B cell (primary cell): ENCODE measurements at regions not wholly inside any gene's neighbourhood (a gene's known extent, or its start where the extent isn't known, plus 50 kb on each side); places are given as distances from the start of the nearest gene placed in this dataset.

ENCODE experiments used
- ATAC-seq: fragments of 200-7000 bp; cut with Tn5 transposase; one replicate; pipeline ENCODE4 v1.10.0; 2021; ENCODE audit warnings: low read depth, mild to moderate bottlenecking, moderate number of reproducible peaks, moderate library complexity
- CTCF ChIA-PET: fragments of 350-600 bp; sonication (Branson Sonifier 250); formaldehyde crosslinking; loops from one replicate; lab custom pipeline; 2021; ENCODE audit warnings: antibody characterized with exemption, inconsistent platforms; lab: Charles Lee
- POLR2A ChIA-PET: fragments of 350-600 bp; sonication (Branson Sonifier 250); formaldehyde crosslinking; loops from one replicate; lab custom pipeline; 2021; ENCODE audit warnings: antibody characterized with exemption; lab: Charles Lee
- DNase-seq: peaks from one replicate; pipeline ENCODE4 v3.0.0; 2013
- H2AFZ ChIP-seq: 2 replicates; pipeline ENCODE4 v1.6.1; 2012; ENCODE audit warnings: mild to moderate bottlenecking, low read depth, low read length; ENCODE audit not compliant: insufficient read depth, poor library complexity, severe bottlenecking
- H3K27ac ChIP-seq, 2 donors: 1 replicate in 1 of 2; 2 replicates in 1 of 2; pipeline ENCODE4 v1.5.1; 2012 to 2013; ENCODE audit warnings: low read length in 2 of 2, mild to moderate bottlenecking in 2 of 2, moderate library complexity in 1 of 2
- H3K27me3 ChIP-seq, 4 experiments: fragments of 200-600 bp in 1 of 4; sonication (generic) in 1 of 4; replicated peaks in 1 of 4; 1 replicate in 2 of 4; 2 replicates in 2 of 4; pipeline versions ENCODE4 v1.6.1 to v1.7.0; 2013 to 2016; ENCODE audit warnings: low read length in 3 of 4, mild to moderate bottlenecking in 2 of 4, mixed read lengths in 1 of 4, moderate library complexity in 1 of 4; ENCODE audit not compliant: insufficient read depth in 4 of 4, control insufficient read depth in 3 of 4; ENCODE audit errors: control extremely low read depth in 1 of 4
- H3K36me3 ChIP-seq, 2 experiments: replicated peaks in 1 of 2; 1 replicate in 1 of 2; 2 replicates in 1 of 2; pipeline versions ENCODE4 v1.6.1 to v1.7.1; 2013; ENCODE audit warnings: low read length in 1 of 2; ENCODE audit not compliant: insufficient read depth in 2 of 2, control insufficient read depth in 1 of 2; ENCODE audit errors: control extremely low read depth in 1 of 2, extremely low read depth in 1 of 2
- H3K4me1 ChIP-seq, 2 donors: fragments of 200-600 bp in 1 of 2; sonication (generic) in 1 of 2; 1 replicate in 1 of 2; 2 replicates in 1 of 2; pipeline versions ENCODE4 v1.5.1 to v1.6.1; 2013 to 2017; ENCODE audit warnings: low read length in 2 of 2; ENCODE audit not compliant: control insufficient read depth in 2 of 2, insufficient read depth in 2 of 2
- H3K4me2 ChIP-seq: replicated peaks from 2 replicates; pipeline ENCODE3; 2012; ENCODE audit warnings: mild to moderate bottlenecking, low read depth, low read length; ENCODE audit not compliant: poor library complexity, severe bottlenecking
- H3K4me3 ChIP-seq, 5 experiments: fragments of 200-600 bp in 1 of 5; sonication (generic) in 1 of 5; 1 replicate in 3 of 5; 2 replicates in 2 of 5; pipeline versions ENCODE4 v1.5.1 to v1.7.0; 2011 to 2016; ENCODE audit warnings: low read length in 4 of 5, mild to moderate bottlenecking in 4 of 5, low read depth in 2 of 5, control low read depth in 1 of 5, moderate library complexity in 1 of 5; ENCODE audit not compliant: insufficient read depth in 1 of 5; ENCODE audit errors: control extremely low read depth in 1 of 5, extremely low read depth in 1 of 5
- H3K79me2 ChIP-seq: fragments of 200-600 bp; sonication (generic); one replicate; pipeline ENCODE4 v1.6.0; 2016; ENCODE audit warnings: low read length; ENCODE audit not compliant: control insufficient read depth, insufficient read depth
- H3K9ac ChIP-seq: fragments of 200-600 bp; sonication (generic); 2 replicates; pipeline ENCODE4 v1.6.1; 2017; ENCODE audit warnings: mild to moderate bottlenecking, low read length, moderate library complexity
- H3K9me3 ChIP-seq, 3 donors: one replicate each; pipeline versions ENCODE4 v1.6.1 to v1.7.1; 2013; ENCODE audit warnings: low read length in 2 of 3; ENCODE audit not compliant: control insufficient read depth in 2 of 3, insufficient read depth in 1 of 3; ENCODE audit errors: control extremely low read depth in 1 of 3
- H4K20me1 ChIP-seq: 2 replicates; pipeline ENCODE4 v1.6.0; 2012; ENCODE audit warnings: mild to moderate bottlenecking, low read length; ENCODE audit not compliant: insufficient read depth, control insufficient read depth, poor library complexity, severe bottlenecking
- H3K27ac Mint-ChIP-seq: one replicate; pipeline ENCODE4 v1.8.0; 2021; ENCODE audit warnings: mixed read lengths
- H3K27me3 Mint-ChIP-seq: one replicate; pipeline ENCODE4 v1.8.0; 2021; ENCODE audit warnings: mixed read lengths
- H3K4me1 Mint-ChIP-seq: one replicate; pipeline ENCODE4 v1.8.0; 2021; ENCODE audit warnings: mixed read lengths
- H3K4me3 Mint-ChIP-seq: one replicate; pipeline ENCODE4 v1.8.0; 2021; ENCODE audit warnings: mixed read lengths
- H3K9me3 Mint-ChIP-seq: one replicate; pipeline ENCODE4 v1.8.0; 2022; ENCODE audit warnings: mixed read lengths; ENCODE audit not compliant: insufficient read depth
- EZH2 ChIP-seq: IDR thresholded peaks from 2 replicates; pipeline ENCODE4 v1.6.1; 2012; ENCODE audit warnings: borderline replicate concordance, low read depth, mild to moderate bottlenecking, moderate library complexity, low read length; ENCODE audit not compliant: insufficient read depth, poor library complexity, severe bottlenecking
- WGBS: methylation state at CpG from one replicate; pipeline ENCODE4 v1.1.5; 2013; ENCODE audit warnings: missing lambda C conversion rate; ENCODE audit not compliant: insufficient coverage; 5-methylcytosine and 5-hydroxymethylcytosine counted together
- intact Hi-C: fragments of 100-400 bp; cut with micrococcal nuclease; formaldehyde crosslinking; loops from one replicate; pipeline ENCODE4 v1.10.0; 2022
- TF ChIP-seq, protein P1 (sequence below): fragments of 200-600 bp; IDR thresholded peaks from one replicate; pipeline ENCODE4 v1.8.0; 2022; ENCODE audit warnings: antibody characterized with exemption, mild to moderate bottlenecking

DNA sequence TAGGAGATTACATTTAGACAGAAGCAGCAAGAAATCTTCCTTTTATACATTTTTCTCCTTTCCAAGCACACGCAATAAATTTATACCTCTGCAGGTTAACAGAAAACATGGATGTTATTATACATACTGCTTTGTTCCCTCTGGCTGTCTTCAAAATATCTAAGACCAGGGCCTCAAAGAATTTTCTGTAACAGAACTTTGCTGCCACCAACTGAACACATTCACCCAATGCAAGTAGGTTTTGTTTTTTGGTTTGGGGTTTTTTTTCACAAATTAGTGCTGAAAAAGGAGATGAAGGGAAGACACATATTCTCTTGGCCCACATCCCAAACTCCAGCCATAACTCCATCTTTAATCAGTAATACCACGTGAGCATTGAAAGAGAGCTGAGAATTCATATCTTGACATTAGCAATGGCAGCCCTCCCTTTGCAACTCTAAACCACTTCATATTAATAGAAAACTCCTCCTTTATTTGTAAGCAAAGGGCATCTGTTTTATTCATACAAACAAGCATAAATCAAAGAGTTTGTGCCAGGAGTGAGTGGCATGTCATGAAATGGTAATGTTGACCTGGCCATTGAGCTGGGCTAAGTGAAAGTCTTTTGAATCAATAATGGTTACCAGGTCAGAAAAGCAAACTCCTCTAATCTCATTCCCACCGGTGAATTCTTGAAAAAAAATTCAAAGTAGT, 150.8 kb upstream of the FSCB start:
- CTCF ChIA-PET = interaction anchor here (0.5 kb wide), 1 partner anchor 57 kb away, joined by 3 read pairs; no protein-coding TSS in a partner anchor
- H3K4me3 Mint-ChIP-seq = no peak overlapping the region
- no peak for TF ChIP-seq EZH2
- TF ChIP-seq, protein P1, sequence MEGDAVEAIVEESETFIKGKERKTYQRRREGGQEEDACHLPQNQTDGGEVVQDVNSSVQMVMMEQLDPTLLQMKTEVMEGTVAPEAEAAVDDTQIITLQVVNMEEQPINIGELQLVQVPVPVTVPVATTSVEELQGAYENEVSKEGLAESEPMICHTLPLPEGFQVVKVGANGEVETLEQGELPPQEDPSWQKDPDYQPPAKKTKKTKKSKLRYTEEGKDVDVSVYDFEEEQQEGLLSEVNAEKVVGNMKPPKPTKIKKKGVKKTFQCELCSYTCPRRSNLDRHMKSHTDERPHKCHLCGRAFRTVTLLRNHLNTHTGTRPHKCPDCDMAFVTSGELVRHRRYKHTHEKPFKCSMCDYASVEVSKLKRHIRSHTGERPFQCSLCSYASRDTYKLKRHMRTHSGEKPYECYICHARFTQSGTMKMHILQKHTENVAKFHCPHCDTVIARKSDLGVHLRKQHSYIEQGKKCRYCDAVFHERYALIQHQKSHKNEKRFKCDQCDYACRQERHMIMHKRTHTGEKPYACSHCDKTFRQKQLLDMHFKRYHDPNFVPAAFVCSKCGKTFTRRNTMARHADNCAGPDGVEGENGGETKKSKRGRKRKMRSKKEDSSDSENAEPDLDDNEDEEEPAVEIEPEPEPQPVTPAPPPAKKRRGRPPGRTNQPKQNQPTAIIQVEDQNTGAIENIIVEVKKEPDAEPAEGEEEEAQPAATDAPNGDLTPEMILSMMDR = no peak
- H3K27ac ChIP-seq = no peak overlapping the region
- peaks cover 3% of the 10 kb centered on the region for H3K4me1 Mint-ChIP-seq
- H3K4me3 ChIP-seq = no peak overlapping the region
- intact Hi-C loops = no loop called here
- no peak for DNase-seq
- H3K27me3 ChIP-seq = no peaks in the 10 kb centered on the region
- no peaks in the 10 kb centered on the region for H3K79me2 ChIP-seq
- no peak overlapping the region for H3K9ac ChIP-seq
- H4K20me1 ChIP-seq = no peaks in the 10 kb centered on the region
- H3K9me3 ChIP-seq = no peaks in the 10 kb centered on the region
- no peaks in the 10 kb centered on the region for H3K9me3 Mint-ChIP-seq
- POLR2A ChIA-PET = no interaction called here
- no peak overlapping the region for H3K27ac Mint-ChIP-seq
- no peaks in the 10 kb centered on the region for H3K27me3 Mint-ChIP-seq
- no peak for ATAC-seq
- no peak overlapping the region for H2AFZ ChIP-seq
- no peaks in the 10 kb centered on the region for H3K4me1 ChIP-seq
- H3K36me3 ChIP-seq = no peaks in the 10 kb centered on the region
- 80% methylated on average over 1 of the region's 3 CpGs for WGBS
- no peak overlapping the region for H3K4me2 ChIP-seq

- Histone ChIP-seq H3K4me1 (no peaks in the 10 kb centered on the region), H3K9ac (no peak overlapping the region), H3K4me2 (no peak overlapping the region), H3K27ac (no peak overlapping the region), H4K20me1 (no peaks in the 10 kb centered on the region), H3K27me3 (no peaks in the 10 kb centered on the region), H2AFZ (no peak overlapping the region), H3K79me2 (no peaks in the 10 kb centered on the region), H3K36me3 (no peaks in the 10 kb centered on the region), H3K9me3 (no peaks in the 10 kb centered on the region), H3K4me3 (no peak overlapping the region)
- H3K27ac Mint-ChIP-seq = no peak overlapping the region
- H3K4me1 Mint-ChIP-seq = no peaks in the 10 kb centered on the region
- ATAC-seq (no peak), DNase-seq (no peak)
- no peaks in the 10 kb centered on the region for H3K27me3 Mint-ChIP-seq
- intact Hi-C loops = no loop called here
- CTCF ChIA-PET = no interaction called here
- POLR2A ChIA-PET = no interaction called here
- no peak overlapping the region for H3K4me3 Mint-ChIP-seq
- no peak for TF ChIP-seq EZH2
- TF ChIP-seq, protein P1 = no peak
- no peaks in the 10 kb centered on the region for H3K9me3 Mint-ChIP-seq
These were observed 150.1 kb upstream of the FSCB start for GRCh38 chr14:44657203-44657602.
